ENCODE measurements at regions not wholly inside any gene's neighbourhood (a gene's known extent, or its start where the extent isn't known, plus 50 kb on each side); places are given as distances from the start of the nearest gene placed in this dataset.

DNA sequence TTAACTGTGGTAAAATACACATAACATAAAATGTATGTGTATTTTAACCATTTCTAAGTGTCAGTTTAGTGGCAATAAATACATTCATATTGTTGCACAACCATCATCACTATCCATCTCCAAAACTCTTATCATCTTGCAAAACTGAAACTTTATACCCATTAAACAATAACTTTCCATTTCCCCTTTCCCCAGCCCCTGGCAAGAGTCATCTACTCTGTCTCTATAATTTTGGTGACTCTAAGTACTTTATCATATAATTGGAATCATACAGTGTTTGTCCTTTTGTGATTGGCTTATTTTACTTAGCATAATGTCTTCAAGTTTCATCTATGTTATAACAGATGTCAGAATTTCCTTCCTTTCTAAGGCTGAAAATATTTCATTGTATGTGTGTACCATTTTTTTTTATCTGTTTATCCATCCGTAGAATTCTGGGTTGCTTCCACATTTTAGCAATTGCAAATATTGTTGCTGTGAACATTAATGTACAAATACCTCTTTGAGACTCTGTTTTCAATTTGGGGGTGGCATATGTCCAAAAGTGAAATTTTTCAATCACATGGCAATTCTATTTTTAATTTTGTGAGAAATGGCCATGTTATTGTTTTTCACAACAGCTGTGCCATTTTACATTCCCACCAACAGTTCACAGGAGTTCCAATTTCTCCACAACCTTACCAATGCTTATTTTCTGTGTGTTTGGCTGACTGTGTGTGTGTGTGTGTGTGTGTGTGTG is 153.9 kb upstream of the GORAB start:
- DNase-seq (ENCODE audit: low read depth, low spot score) (no peak), FAIRE-seq (no peak)
- no peak for TF ChIP-seq CTCF (optimal IDR thresholded peaks at IDR 0.05 in 1 of 3, IDR thresholded peaks at IDR 0.05 in 1 of 3, conservative IDR thresholded peaks at IDR 0.05 in 1 of 3; ENCODE audit: extremely low read depth in 1 of 3, insufficient read depth in 2 of 3, low read length in 3 of 3)
- TF ChIP-seq EZH2 (IDR thresholded peaks at IDR 0.05; ENCODE audit: low read length), result no peak
- dilution Hi-C loops (cut with MboI; ENCODE audit: extremely low pct_ligation_motif_present, low sequenced_read_pairs), result no loop called here
- Histone ChIP-seq H3K79me2 (ENCODE audit: control insufficient read depth, insufficient read depth, low read length) (no peaks in the 10 kb centered on the region), H3K9me1 (ENCODE audit: control insufficient read depth, extremely low read depth, insufficient read depth, low read length) (no peaks in the 10 kb centered on the region), H3K9ac (ENCODE audit: control insufficient read depth, extremely low read depth, insufficient read depth, low read length) (no peak overlapping the region), H3K27ac (ENCODE audit: control insufficient read depth, insufficient read depth, low read length) (no peak overlapping the region), H3K4me3 (ENCODE audit: control insufficient read depth in 2 of 3, extremely low read depth in 1 of 3, insufficient read depth in 2 of 3, low read depth in 1 of 3, low read length in 3 of 3) (no peak overlapping the region), H3K4me2 (ENCODE audit: control insufficient read depth, extremely low read depth, insufficient read depth, low read depth, low read length) (no peak overlapping the region), H2AFZ (ENCODE audit: control insufficient read depth, low read length) (no peak overlapping the region), H4K20me1 (ENCODE audit: control insufficient read depth, extremely low read depth, insufficient read depth, low read length) (no peaks in the 10 kb centered on the region), H3K9me3 (ENCODE audit: control insufficient read depth, low read depth, low read length) (no peaks in the 10 kb centered on the region), H3K4me1 (ENCODE audit: control insufficient read depth, extremely low read depth, insufficient read depth, low read length) (no peaks in the 10 kb centered on the region), H3K36me3 (ENCODE audit: control insufficient read depth in 2 of 2, extremely low read depth in 1 of 2, insufficient read depth in 2 of 2, low read length in 2 of 2) (no peaks in the 10 kb centered on the region), H3K27me3 (ENCODE audit: control insufficient read depth, extremely low read depth, insufficient read depth, low read length) (no peaks in the 10 kb centered on the region)

GRCh38 chr1:170385750-170386149 is 146.2 kb upstream of the GORAB start:
- no peaks in the 10 kb centered on the region for H3K9me3 ChIP-seq (ENCODE audit: control insufficient read depth, low read depth, low read length)
- H3K9ac ChIP-seq (ENCODE audit: control insufficient read depth, extremely low read depth, insufficient read depth, low read length), result no peak overlapping the region
- no peak for DNase-seq (ENCODE audit: low read depth, low spot score)
- H3K9me1 ChIP-seq (ENCODE audit: control insufficient read depth, extremely low read depth, insufficient read depth, low read length), result no peaks in the 10 kb centered on the region
- H3K79me2 ChIP-seq (ENCODE audit: control insufficient read depth, insufficient read depth, low read length), result no peaks in the 10 kb centered on the region
- H4K20me1 ChIP-seq (ENCODE audit: control insufficient read depth, extremely low read depth, insufficient read depth, low read length), result no peaks in the 10 kb centered on the region
- no peak overlapping the region for H3K4me2 ChIP-seq (ENCODE audit: control insufficient read depth, extremely low read depth, insufficient read depth, low read depth, low read length)
- dilution Hi-C loops (cut with MboI; ENCODE audit: extremely low pct_ligation_motif_present, low sequenced_read_pairs), result no loop called here
- H2AFZ ChIP-seq (ENCODE audit: control insufficient read depth, low read length), result no peak overlapping the region
- FAIRE-seq, result no peak
- no peaks in the 10 kb centered on the region for H3K27me3 ChIP-seq (ENCODE audit: control insufficient read depth, extremely low read depth, insufficient read depth, low read length)
- peaks cover 3% of the 10 kb centered on the region for H3K4me1 ChIP-seq (ENCODE audit: control insufficient read depth, extremely low read depth, insufficient read depth, low read length)
- TF ChIP-seq CTCF (optimal IDR thresholded peaks at IDR 0.05 in 1 of 3, IDR thresholded peaks at IDR 0.05 in 1 of 3, conservative IDR thresholded peaks at IDR 0.05 in 1 of 3; ENCODE audit: extremely low read depth in 1 of 3, insufficient read depth in 2 of 3, low read length in 3 of 3), result no peak
- no peak for TF ChIP-seq EZH2 (IDR thresholded peaks at IDR 0.05; ENCODE audit: low read length)
- H3K36me3 ChIP-seq (ENCODE audit: control insufficient read depth in 2 of 2, extremely low read depth in 1 of 2, insufficient read depth in 2 of 2, low read length in 2 of 2), result no peaks in the 10 kb centered on the region
- no peak overlapping the region for H3K27ac ChIP-seq (ENCODE audit: control insufficient read depth, insufficient read depth, low read length)
- H3K4me3 ChIP-seq (ENCODE audit: control insufficient read depth in 2 of 3, extremely low read depth in 1 of 3, insufficient read depth in 2 of 3, low read depth in 1 of 3, low read length in 3 of 3), result no peak overlapping the region

Measured in keratinocyte (primary cell).